ENCODE measurements at regions not wholly inside any gene's neighbourhood (a gene's known extent, or its start where the extent isn't known, plus 50 kb on each side); places are given as distances from the start of the nearest gene placed in this dataset.
"Not testable (repeated sequence)": the region's sequence is repeated elsewhere in the genome, so short reads cannot be mapped to it uniquely, and the experiment has no call there.

- TF ChIP-seq CTCF (IDR thresholded peaks at IDR 0.05); ESRRA (IDR thresholded peaks at IDR 0.05; ENCODE audit: borderline replicate concordance, low read length); ELK1 (IDR thresholded peaks at IDR 0.05; ENCODE audit: low read depth, low read length); CBX8 (IDR thresholded peaks at IDR 0.05); HMGXB4 (CRISPR knock-in tag; IDR thresholded peaks at IDR 0.05; ENCODE audit: borderline replicate concordance); MAX (IDR thresholded peaks at IDR 0.05); POLR2A (IDR thresholded peaks at IDR 0.05; ENCODE audit: low read length); SMC3 (IDR thresholded peaks at IDR 0.05); REST (IDR thresholded peaks at IDR 0.05): not testable (repeated sequence)
Observed at GRCh38 chr1:146654763-146655162, 283.4 kb upstream of the NBPF12 start.

Data from A549 (cell line).